Breast epithelium (tissue), 3 donors: ENCODE measurements at regions not wholly inside any gene's neighbourhood (a gene's known extent, or its start where the extent isn't known, plus 50 kb on each side); places are given as distances from the start of the nearest gene placed in this dataset.

Source experiments
- POLR2AphosphoS5 ChIP-seq, 3 donors: sonication (generic); formaldehyde crosslinking; IDR thresholded peaks; one replicate each; pipeline ENCODE4 v1.6.1; 2017; ENCODE audit warnings: antibody characterized with exemption in 3 of 3
- TF ChIP-seq, protein P1 (sequence below), 3 donors: fragments of 450-650 bp; IDR thresholded peaks; one replicate each; pipeline ENCODE4 v1.5.1; 2016 to 2017; ENCODE audit warnings: antibody characterized with exemption in 3 of 3, mild to moderate bottlenecking in 3 of 3, moderate library complexity in 3 of 3

DNA sequence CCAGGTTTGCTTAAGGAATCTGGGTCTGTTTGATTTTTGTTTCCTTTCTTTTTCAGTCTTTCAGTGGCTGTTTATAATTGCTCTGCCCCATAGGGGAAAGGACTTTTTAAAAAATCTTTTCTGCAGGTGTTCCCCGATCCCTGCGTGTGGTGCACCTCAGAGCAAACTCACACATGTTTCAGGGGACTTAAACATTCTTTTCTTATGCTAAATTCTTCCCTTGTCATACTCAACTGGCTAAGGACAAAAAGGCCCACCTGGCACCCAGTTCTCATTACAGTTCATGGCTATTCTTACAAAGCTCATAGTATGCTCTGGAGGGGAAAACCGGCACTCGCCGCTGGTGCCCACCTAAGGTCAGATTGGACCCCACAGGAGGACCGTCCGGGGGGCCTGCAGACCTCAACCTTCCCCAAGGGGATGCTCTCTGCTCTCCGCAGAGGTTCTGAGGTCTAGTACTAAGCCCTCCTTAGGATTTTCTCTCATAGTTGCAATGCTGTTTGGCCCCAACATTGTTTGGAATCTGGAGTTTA, 220.3 kb downstream of the HGF start:
- TF ChIP-seq, protein P1, sequence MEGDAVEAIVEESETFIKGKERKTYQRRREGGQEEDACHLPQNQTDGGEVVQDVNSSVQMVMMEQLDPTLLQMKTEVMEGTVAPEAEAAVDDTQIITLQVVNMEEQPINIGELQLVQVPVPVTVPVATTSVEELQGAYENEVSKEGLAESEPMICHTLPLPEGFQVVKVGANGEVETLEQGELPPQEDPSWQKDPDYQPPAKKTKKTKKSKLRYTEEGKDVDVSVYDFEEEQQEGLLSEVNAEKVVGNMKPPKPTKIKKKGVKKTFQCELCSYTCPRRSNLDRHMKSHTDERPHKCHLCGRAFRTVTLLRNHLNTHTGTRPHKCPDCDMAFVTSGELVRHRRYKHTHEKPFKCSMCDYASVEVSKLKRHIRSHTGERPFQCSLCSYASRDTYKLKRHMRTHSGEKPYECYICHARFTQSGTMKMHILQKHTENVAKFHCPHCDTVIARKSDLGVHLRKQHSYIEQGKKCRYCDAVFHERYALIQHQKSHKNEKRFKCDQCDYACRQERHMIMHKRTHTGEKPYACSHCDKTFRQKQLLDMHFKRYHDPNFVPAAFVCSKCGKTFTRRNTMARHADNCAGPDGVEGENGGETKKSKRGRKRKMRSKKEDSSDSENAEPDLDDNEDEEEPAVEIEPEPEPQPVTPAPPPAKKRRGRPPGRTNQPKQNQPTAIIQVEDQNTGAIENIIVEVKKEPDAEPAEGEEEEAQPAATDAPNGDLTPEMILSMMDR (IDR thresholded peaks at IDR 0.05): no peak
- TF ChIP-seq POLR2AphosphoS5 (IDR thresholded peaks at IDR 0.05): no peak
